SW 1271 (cell line): ENCODE measurements at regions not wholly inside any gene's neighbourhood (a gene's known extent, or its start where the extent isn't known, plus 50 kb on each side); places are given as distances from the start of the nearest gene placed in this dataset.
"Not testable (repeated sequence)": the region's sequence is repeated elsewhere in the genome, so short reads cannot be mapped to it uniquely, and the experiment has no call there.

Experiments
- DNase-seq, 2 experiments: peaks; one replicate each; lab custom pipeline; 2025; lab: John Stamatoyannopoulos, UW

- no peak for DNase-seq
Measured at GRCh38 chr4:127229855-127230608, 402.7 kb upstream of the INTU start.

DNA sequence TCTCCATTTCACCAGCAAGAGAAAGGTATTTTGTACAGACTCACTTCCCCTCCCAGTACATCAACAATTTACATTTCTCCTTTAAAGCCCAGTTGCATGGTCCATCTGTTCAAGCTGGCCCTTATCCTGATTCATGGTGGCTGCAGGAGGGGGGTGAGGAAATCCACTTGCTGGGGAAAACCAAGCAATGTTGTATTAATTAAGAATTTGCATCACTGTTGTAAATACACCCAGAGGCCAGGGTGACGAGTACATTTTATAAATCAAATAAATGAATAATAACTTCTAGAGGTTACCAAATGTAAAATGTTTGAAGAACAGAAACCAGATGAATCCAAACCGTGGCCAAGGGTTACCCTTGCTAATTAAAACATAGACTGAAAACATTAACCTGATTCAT lies 395.9 kb upstream of the INTU start:
- DNase-seq, result no peak

GRCh38 chr4:127237581-127237980 lies 395.2 kb upstream of the INTU start:
- no peak for DNase-seq

GRCh38 chr4:127238956-127239475 lies 393.7 kb upstream of the INTU start:
- no peak for DNase-seq

GRCh38 chr4:127239902-127240763 lies 392.6 kb upstream of the INTU start:
- no peak for DNase-seq

GRCh38 chr4:127240764-127241105 lies 392.0 kb upstream of the INTU start:
- DNase-seq, result no peak

DNA sequence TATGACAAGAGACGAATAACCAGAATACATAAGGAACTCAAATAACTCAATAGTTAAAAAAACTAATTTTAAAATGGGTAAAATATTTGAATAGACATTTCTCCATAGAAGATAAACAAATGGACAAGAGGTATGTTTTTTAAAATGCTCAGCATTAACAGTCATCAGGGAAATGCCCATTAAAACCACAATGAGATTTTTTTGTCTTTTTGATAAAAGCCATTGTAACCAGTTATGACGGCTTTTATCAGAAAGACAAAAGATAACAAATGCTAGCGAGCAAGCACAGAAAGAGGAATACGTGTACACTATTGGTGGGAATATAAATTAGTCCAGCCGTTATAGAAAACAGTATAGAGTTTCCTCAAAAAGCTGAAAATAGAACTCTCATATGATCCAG lies 388.2 kb upstream of the INTU start:
- DNase-seq, result no peak

DNA sequence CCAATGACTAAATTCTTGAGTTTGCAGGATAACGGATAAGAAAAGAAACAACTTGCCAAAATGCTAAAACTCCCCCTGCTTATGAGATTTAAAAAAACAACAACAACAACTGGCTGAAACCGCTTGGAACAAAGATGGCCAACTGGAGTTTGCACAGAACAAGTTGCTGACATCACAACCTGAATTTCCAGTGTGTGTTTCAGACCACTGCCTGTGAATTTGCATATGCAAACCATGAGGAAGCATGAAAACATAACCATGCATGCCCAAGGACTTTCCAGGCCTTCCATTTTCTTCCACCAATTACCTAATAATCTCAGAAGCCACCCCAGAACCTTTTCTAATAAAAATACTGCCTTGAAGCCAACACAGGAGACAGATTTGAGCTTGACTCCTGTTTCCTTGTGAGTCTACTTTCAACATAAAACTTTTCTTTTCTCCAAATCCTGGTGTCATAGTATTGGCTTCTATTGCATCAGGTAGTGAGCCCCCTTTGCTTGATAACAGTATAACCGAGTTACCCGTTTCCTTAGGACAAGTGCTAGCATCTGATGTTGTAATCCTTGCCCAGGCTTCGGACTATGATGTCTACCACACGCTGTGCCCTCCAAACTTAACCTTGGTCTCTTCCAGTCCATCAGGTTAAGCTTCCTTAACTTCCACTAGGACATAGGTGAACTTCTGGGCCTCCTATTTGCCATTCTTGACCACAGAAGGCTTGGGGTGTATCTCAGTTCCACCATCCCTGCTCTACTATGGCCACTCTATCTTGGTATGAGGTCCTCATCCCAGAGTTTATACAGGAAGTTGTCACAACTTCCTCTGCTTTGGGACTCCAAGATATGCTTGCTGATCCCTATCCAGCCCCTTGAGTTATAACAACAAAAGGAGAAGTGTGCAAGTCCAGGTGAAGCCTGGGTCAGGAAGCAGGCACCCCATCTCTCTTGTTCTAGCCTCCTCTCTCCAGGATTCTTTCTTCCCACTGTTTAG lies 385.5 kb upstream of the INTU start:
- DNase-seq, result no peak

- no peak for DNase-seq
Measured at GRCh38 chr4:127249066-127249766, 383.5 kb upstream of the INTU start.

GRCh38 chr4:127249767-127250108 lies 383.0 kb upstream of the INTU start:
- DNase-seq, result no peak

DNA sequence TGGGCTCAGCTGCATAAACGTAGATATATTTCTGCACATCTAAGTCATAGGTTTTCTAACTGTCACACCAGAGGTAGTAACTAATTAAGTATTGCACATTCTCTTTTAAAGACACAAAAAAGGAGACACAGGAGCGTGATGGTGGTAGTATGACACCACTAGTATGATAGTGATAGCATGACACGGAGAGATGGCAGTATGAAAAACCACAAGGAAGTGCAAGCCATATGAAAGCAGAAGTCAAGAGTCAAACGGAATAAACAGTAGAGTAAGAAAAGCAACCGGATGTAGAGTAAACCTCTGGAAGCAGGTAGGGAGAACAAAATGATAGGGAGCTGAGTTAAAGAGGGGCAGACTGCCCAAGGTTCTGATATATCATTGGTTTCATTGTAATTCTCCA lies 382.2 kb upstream of the INTU start:
- DNase-seq, result no peak

DNA sequence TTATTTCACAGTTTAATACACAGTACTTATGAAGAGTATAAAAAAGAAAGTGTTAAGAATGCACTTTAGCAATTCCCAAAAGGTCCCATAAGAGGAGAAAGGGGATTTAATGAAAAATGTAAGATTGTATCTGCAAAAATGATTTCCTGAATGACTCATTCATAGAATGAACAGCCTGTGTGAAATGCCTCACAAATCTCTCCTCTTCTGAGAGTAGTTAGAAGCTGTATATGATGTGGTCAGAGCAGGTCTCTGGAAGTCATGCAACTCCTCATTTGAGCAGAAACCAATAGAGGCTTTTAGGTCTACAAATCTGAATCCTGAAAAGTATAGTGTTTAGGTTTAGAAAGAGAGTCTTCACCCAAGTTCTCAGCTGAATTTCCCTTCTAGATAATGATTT lies 381.3 kb upstream of the INTU start:
- DNase-seq, result no peak

DNA sequence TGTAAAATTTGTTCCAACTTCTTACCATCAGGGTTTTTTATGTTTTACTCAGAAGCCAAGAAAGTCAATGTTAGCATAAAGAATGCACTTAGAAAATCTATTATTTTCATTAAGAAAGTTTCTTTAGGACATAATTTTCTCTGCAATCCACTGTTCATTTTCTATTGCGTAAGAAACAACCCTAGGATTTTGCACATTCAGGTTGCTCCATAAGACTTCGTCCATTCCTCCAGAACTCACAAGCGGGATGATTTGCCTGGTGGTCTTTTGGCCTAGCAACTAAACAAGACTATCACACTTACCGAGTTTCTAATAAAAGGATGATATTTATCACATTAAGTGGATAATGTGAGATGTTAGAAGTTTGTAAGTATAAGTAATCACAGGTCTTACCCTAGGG lies 376.3 kb upstream of the INTU start:
- no peak for DNase-seq

DNA sequence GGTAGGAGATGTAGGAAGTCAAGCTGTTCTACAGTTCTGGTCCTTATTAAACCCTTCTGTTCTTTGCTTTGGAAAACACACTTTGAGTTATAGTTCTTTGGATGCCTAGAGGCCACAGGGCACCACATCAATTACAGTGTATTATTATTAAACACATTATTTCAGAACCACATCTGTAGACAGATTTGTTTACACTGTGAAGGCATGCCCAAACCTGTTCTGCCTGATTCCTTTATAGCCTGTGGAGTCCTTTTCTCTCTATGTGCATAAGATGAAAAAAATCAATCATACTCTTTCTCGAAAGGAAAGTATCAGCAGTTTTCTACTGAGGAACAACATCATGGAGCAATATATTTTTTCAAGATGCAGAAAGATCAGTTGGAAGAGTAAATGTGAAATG lies 371.3 kb upstream of the INTU start:
- no peak for DNase-seq

- DNase-seq, result no peak
Measured at GRCh38 chr4:127268367-127268766, 364.4 kb upstream of the INTU start.

DNA sequence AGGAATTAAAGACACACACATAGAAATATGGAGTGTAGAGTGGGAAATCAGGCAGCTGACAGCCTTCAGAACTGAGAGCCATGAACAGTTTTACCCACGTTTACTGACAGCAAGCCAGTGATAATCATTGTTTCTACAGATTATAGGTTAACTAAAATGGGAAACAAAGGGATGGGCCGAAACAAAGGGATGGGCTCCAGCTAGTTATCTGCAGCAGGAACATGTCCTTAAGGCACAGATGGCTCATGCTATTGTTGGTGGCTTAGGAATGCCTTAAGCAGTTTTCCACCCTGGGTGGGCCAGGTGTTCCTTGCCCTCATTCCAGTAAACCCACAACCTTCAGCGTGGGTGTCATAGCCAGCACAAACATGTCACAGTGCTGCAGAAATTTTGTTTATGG lies 355.7 kb upstream of the INTU start:
- DNase-seq, result not testable (repeated sequence)

GRCh38 chr4:127284236-127284635 lies 348.5 kb upstream of the INTU start:
- no peak for DNase-seq

DNA sequence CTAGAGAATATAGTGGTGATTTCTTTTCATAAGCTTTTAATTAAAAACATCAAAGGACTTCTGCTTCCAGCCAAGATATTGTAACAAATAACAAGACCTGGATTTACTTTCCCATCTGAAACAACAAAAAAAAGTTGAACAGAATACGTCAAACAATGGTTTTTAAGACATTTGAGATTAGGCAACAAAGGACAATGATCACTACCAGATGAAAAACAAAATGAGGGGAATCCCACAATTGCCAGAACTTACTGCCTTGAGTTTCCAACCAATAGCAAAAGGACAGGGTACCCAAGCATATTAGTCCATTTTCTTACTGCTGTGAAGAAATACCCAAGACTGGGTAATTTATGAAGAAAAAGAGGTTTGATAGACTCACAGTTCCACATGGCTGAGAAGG lies 341.4 kb upstream of the INTU start:
- DNase-seq, result no peak

DNA sequence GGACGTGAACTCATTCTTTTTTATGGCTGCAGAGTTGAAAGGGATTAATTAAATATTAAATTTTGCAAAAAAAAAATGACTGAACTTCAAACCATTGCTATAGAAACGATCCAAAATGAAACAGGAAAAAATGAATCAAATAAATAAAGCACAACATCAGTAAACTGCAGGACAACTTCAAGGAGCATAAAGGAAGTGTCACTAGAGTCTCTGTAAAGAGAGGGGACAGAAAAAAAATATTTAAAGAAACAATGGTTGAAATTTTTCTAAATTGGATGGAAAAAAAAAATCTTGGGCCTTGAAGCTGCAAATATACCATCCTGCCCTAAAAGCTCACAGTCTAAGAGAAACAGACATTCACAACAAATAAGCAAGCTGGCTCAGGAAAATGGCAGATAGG lies 339.3 kb upstream of the INTU start:
- DNase-seq, result no peak

DNA sequence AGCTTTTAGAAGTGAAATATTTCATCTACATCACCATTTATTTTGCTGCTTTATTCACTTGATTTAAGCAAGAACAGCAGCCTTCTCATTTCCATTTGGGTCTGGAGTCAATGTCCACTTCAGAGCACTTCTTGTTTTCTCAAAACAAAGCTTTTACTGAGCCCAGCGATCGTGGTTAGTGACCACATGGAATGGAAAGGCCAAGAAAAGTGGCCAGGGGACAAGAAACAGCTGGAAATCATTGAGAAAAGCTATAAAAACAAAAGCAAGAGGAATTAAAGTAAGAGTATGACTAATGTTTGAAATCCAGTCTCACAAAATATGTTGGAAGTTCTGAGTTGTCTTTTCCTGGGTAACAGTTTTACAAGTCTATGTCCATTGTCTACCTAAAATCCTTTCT lies 328.4 kb upstream of the INTU start:
- DNase-seq, result no peak

DNA sequence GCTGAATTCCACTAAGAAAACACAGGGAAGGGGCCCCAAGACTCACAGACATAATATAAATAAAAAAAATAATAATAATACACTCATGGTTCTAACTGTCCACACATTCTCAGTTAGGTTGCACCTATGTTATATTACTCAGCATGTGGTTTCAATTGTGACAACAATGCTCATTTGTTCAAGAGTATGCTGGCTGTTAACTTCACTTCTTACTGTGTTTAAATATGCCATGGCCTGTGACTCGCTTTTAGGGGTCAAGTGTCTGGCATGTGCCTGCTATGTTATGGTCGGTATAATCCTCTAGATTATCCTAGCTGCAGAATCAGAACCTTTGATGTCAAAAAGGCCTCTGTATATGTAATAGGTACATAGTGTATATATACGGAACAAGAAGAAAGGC lies 324.8 kb upstream of the INTU start:
- DNase-seq, result no peak
